Activated CD8-positive, alpha-beta memory T cell treated with anti-CD3 and anti-CD28 coated beads, Interleukin-2, amount 10 ng/mL, durations not matched to agents 7 days and 5 days (primary cell): ENCODE measurements at regions not wholly inside any gene's neighbourhood (a gene's known extent, or its start where the extent isn't known, plus 50 kb on each side); places are given as distances from the start of the nearest gene placed in this dataset.

Experiments
- ATAC-seq: fragments of 150-1000 bp; cut with Tn5 transposase; one replicate; pipeline ENCODE4 v1.10.0; 2021; ENCODE audit warnings: moderate library complexity
- CTCF ChIA-PET: fragments of 350-600 bp; sonication (Branson Sonifier 250); formaldehyde crosslinking; loops from one replicate; lab custom pipeline; 2021; ENCODE audit warnings: antibody characterized with exemption; lab: Charles Lee
- DNase-seq: peaks from one replicate; pipeline ENCODE4 v3.0.0-alpha.2; 2020
- H3K27ac Mint-ChIP-seq: one replicate; pipeline ENCODE4 v1.8.0; 2021; ENCODE audit warnings: mild to moderate bottlenecking, mixed read lengths
- H3K27me3 Mint-ChIP-seq: one replicate; pipeline ENCODE4 v1.8.0; 2021; ENCODE audit warnings: mixed read lengths
- H3K36me3 Mint-ChIP-seq: one replicate; pipeline ENCODE4 v1.8.0; 2021; ENCODE audit warnings: mild to moderate bottlenecking, mixed read lengths
- H3K4me1 Mint-ChIP-seq: one replicate; pipeline ENCODE4 v1.8.0; 2021; ENCODE audit warnings: mixed read lengths
- H3K4me3 Mint-ChIP-seq: one replicate; pipeline ENCODE4 v1.8.0; 2021; ENCODE audit warnings: mild to moderate bottlenecking, moderate library complexity, mixed read lengths
- H3K9me3 Mint-ChIP-seq: one replicate; pipeline ENCODE4 v1.8.0; 2022; ENCODE audit warnings: low read depth, mixed read lengths

- no peak overlapping the region for H3K4me3 Mint-ChIP-seq
- ATAC-seq: no peak
- CTCF ChIA-PET: interaction anchor here (1.1 kb wide), 1 partner anchor 9 kb away, joined by 3 read pairs; no protein-coding TSS in a partner anchor
- no peaks in the 10 kb centered on the region for H3K27me3 Mint-ChIP-seq
- H3K9me3 Mint-ChIP-seq: peaks cover 2% of the 10 kb centered on the region
- H3K36me3 Mint-ChIP-seq: no peaks in the 10 kb centered on the region
- no peak for DNase-seq
- H3K4me1 Mint-ChIP-seq: no peaks in the 10 kb centered on the region
- no peak overlapping the region for H3K27ac Mint-ChIP-seq
Measured at GRCh38 chr5:104998572-104998971, 1436.0 kb upstream of the NUDT12 start.

GRCh38 chr5:104998169-104998568 lies 1435.6 kb upstream of the NUDT12 start:
- Mint-ChIP-seq H3K9me3 (peaks cover 4% of the 10 kb centered on the region), H3K4me1 (no peaks in the 10 kb centered on the region), H3K4me3 (no peak overlapping the region), H3K27ac (no peak overlapping the region), H3K27me3 (no peaks in the 10 kb centered on the region), H3K36me3 (no peaks in the 10 kb centered on the region)
- ATAC-seq (no peak), DNase-seq (no peak)
- CTCF ChIA-PET: no interaction called here

GRCh38 chr5:104987074-104987473 lies 1424.5 kb upstream of the NUDT12 start:
- Mint-ChIP-seq H3K4me1 (no peaks in the 10 kb centered on the region), H3K27ac (no peak overlapping the region), H3K27me3 (no peaks in the 10 kb centered on the region), H3K9me3 (peaks cover 16% of the 10 kb centered on the region), H3K4me3 (no peak overlapping the region), H3K36me3 (no peaks in the 10 kb centered on the region)
- no peak for DNase-seq
- CTCF ChIA-PET: no interaction called here
- no peak for ATAC-seq

- H3K4me1 Mint-ChIP-seq: no peaks in the 10 kb centered on the region
- CTCF ChIA-PET: no interaction called here
- ATAC-seq: no peak
- H3K36me3 Mint-ChIP-seq: no peaks in the 10 kb centered on the region
- H3K27me3 Mint-ChIP-seq: no peaks in the 10 kb centered on the region
- no peak overlapping the region for H3K4me3 Mint-ChIP-seq
- peaks cover 4% of the 10 kb centered on the region for H3K9me3 Mint-ChIP-seq
- DNase-seq: no peak
- no peak overlapping the region for H3K27ac Mint-ChIP-seq
Measured at GRCh38 chr5:104977529-104977928, 1414.9 kb upstream of the NUDT12 start.

- Mint-ChIP-seq H3K27me3 (no peaks in the 10 kb centered on the region), H3K36me3 (no peaks in the 10 kb centered on the region), H3K4me3 (no peak overlapping the region), H3K9me3 (no peaks in the 10 kb centered on the region), H3K27ac (no peak overlapping the region), H3K4me1 (no peaks in the 10 kb centered on the region)
- ATAC-seq (no peak), DNase-seq (no peak)
- CTCF ChIA-PET: no interaction called here
Measured at GRCh38 chr5:104967806-104968410, 1405.3 kb upstream of the NUDT12 start.

- no peak for ATAC-seq
- H3K9me3 Mint-ChIP-seq: no peaks in the 10 kb centered on the region
- CTCF ChIA-PET: no interaction called here
Measured at GRCh38 chr5:104965006-104965405, 1402.4 kb upstream of the NUDT12 start.

GRCh38 chr5:104955479-104955878 lies 1392.9 kb upstream of the NUDT12 start:
- H3K4me3 Mint-ChIP-seq: no peak overlapping the region
- H3K27me3 Mint-ChIP-seq: no peaks in the 10 kb centered on the region

More at GRCh38 chr5:104965006-104965405, 1402.4 kb upstream of the NUDT12 start:
- Mint-ChIP-seq H3K4me1 (no peaks in the 10 kb centered on the region), H3K36me3 (no peaks in the 10 kb centered on the region), H3K27me3 (no peaks in the 10 kb centered on the region), H3K27ac (no peak overlapping the region), H3K4me3 (no peak overlapping the region)
- no peak for DNase-seq

GRCh38 chr5:104952876-104953275 lies 1390.3 kb upstream of the NUDT12 start:
- no peak for ATAC-seq

More at GRCh38 chr5:104955479-104955878, 1392.9 kb upstream of the NUDT12 start:
- Mint-ChIP-seq H3K9me3 (peaks cover 8% of the 10 kb centered on the region), H3K4me1 (no peaks in the 10 kb centered on the region), H3K36me3 (no peaks in the 10 kb centered on the region), H3K27ac (no peak overlapping the region)
- no peak for ATAC-seq
- CTCF ChIA-PET: no interaction called here
- DNase-seq: no peak

GRCh38 chr5:104951829-104952228 lies 1389.2 kb upstream of the NUDT12 start:
- H3K27ac Mint-ChIP-seq: no peak overlapping the region
- H3K4me1 Mint-ChIP-seq: no peaks in the 10 kb centered on the region
- ATAC-seq: no peak
- no peaks in the 10 kb centered on the region for H3K36me3 Mint-ChIP-seq
- no peak for DNase-seq
- no peak overlapping the region for H3K4me3 Mint-ChIP-seq
- H3K27me3 Mint-ChIP-seq: no peaks in the 10 kb centered on the region
- CTCF ChIA-PET: no interaction called here
- peaks cover 14% of the 10 kb centered on the region for H3K9me3 Mint-ChIP-seq

More at GRCh38 chr5:104952876-104953275, 1390.3 kb upstream of the NUDT12 start:
- H3K27me3 Mint-ChIP-seq: no peaks in the 10 kb centered on the region
- CTCF ChIA-PET: no interaction called here
- no peak overlapping the region for H3K4me3 Mint-ChIP-seq
- DNase-seq: no peak
- no peaks in the 10 kb centered on the region for H3K36me3 Mint-ChIP-seq
- no peaks in the 10 kb centered on the region for H3K4me1 Mint-ChIP-seq
- H3K9me3 Mint-ChIP-seq: peaks cover 14% of the 10 kb centered on the region
- H3K27ac Mint-ChIP-seq: no peak overlapping the region

GRCh38 chr5:104947076-104947475 lies 1384.5 kb upstream of the NUDT12 start:
- H3K27ac Mint-ChIP-seq: no peak overlapping the region
- CTCF ChIA-PET: no interaction called here
- DNase-seq (no peak), ATAC-seq (no peak)
- H3K4me1 Mint-ChIP-seq: no peaks in the 10 kb centered on the region
- H3K4me3 Mint-ChIP-seq: no peak overlapping the region
- H3K36me3 Mint-ChIP-seq: no peaks in the 10 kb centered on the region
- H3K27me3 Mint-ChIP-seq: no peaks in the 10 kb centered on the region
- peaks cover 19% of the 10 kb centered on the region for H3K9me3 Mint-ChIP-seq

- ATAC-seq (no peak), DNase-seq (no peak)
- Mint-ChIP-seq H3K36me3 (no peaks in the 10 kb centered on the region), H3K4me1 (no peaks in the 10 kb centered on the region), H3K4me3 (no peak overlapping the region), H3K9me3 (peaks cover 10% of the 10 kb centered on the region), H3K27ac (no peak overlapping the region), H3K27me3 (no peaks in the 10 kb centered on the region)
- CTCF ChIA-PET: no interaction called here
Measured at GRCh38 chr5:104942735-104943134, 1380.1 kb upstream of the NUDT12 start.

- no peaks in the 10 kb centered on the region for H3K36me3 Mint-ChIP-seq
- ATAC-seq (no peak), DNase-seq (no peak)
- no peak overlapping the region for H3K27ac Mint-ChIP-seq
- no peak overlapping the region for H3K4me3 Mint-ChIP-seq
- H3K4me1 Mint-ChIP-seq: no peaks in the 10 kb centered on the region
- no peaks in the 10 kb centered on the region for H3K27me3 Mint-ChIP-seq
- CTCF ChIA-PET: no interaction called here
- peaks cover 10% of the 10 kb centered on the region for H3K9me3 Mint-ChIP-seq
Measured at GRCh38 chr5:104941030-104941645, 1378.5 kb upstream of the NUDT12 start.

- CTCF ChIA-PET: no interaction called here
- Mint-ChIP-seq H3K4me1 (no peaks in the 10 kb centered on the region), H3K27me3 (no peaks in the 10 kb centered on the region), H3K4me3 (no peak overlapping the region), H3K36me3 (no peaks in the 10 kb centered on the region), H3K27ac (no peak overlapping the region), H3K9me3 (peaks cover 7% of the 10 kb centered on the region)
- no peak for DNase-seq
- ATAC-seq: no peak
Measured at GRCh38 chr5:104937598-104937997, 1375.0 kb upstream of the NUDT12 start.

GRCh38 chr5:104932431-104932830 lies 1369.8 kb upstream of the NUDT12 start:
- Mint-ChIP-seq H3K4me1 (no peaks in the 10 kb centered on the region), H3K27me3 (no peaks in the 10 kb centered on the region), H3K36me3 (no peaks in the 10 kb centered on the region), H3K4me3 (no peak overlapping the region), H3K9me3 (peaks cover 7% of the 10 kb centered on the region), H3K27ac (no peak overlapping the region)
- DNase-seq: no peak
- ATAC-seq: no peak
- CTCF ChIA-PET: no interaction called here
